ENCODE measurements at regions not wholly inside any gene's neighbourhood (a gene's known extent, or its start where the extent isn't known, plus 50 kb on each side); places are given as distances from the start of the nearest gene placed in this dataset.

GRCh38 chr2:128640166-128640844 is 321.6 kb upstream of the HS6ST1 start:
- no peak for DNase-seq
- 88 to 94% methylated on average over 2 to 4 of the region's 4 CpGs for WGBS, 2 donors
- H3K27me3 ChIP-seq, result no peaks in the 10 kb centered on the region

GRCh38 chr2:128640845-128641360 is 322.2 kb upstream of the HS6ST1 start:
- no peak overlapping the region for H3K4me3 ChIP-seq (replicated peaks in 1 of 3)
- H3K36me3 ChIP-seq, result no peaks in the 10 kb centered on the region
- WGBS, 2 donors, result 83 to 86% methylated on average over 6 of the region's 6 CpGs
- intact Hi-C loops (cut with DNase I), result no loop called here
- DNase-seq, result no peak
- no peaks in the 10 kb centered on the region for H3K4me1 ChIP-seq
- no peak overlapping the region for H3K27ac ChIP-seq
- no peak for TF ChIP-seq CTCF (IDR thresholded peaks at IDR 0.05)
- no peak for TF ChIP-seq POLR2A (IDR thresholded peaks at IDR 0.05)
- H3K27me3 ChIP-seq, result no peaks in the 10 kb centered on the region
- no peaks in the 10 kb centered on the region for H3K9me3 ChIP-seq

More at GRCh38 chr2:128640166-128640844, 321.6 kb upstream of the HS6ST1 start:
- H3K9me3 ChIP-seq, result no peaks in the 10 kb centered on the region
- H3K27ac ChIP-seq, result no peak overlapping the region
- no peak for TF ChIP-seq POLR2A (IDR thresholded peaks at IDR 0.05)
- TF ChIP-seq CTCF (IDR thresholded peaks at IDR 0.05), result no peak
- no peaks in the 10 kb centered on the region for H3K36me3 ChIP-seq
- no peak overlapping the region for H3K4me3 ChIP-seq (replicated peaks in 1 of 3)
- intact Hi-C loops (cut with DNase I), result no loop called here
- H3K4me1 ChIP-seq, result no peaks in the 10 kb centered on the region

DNA sequence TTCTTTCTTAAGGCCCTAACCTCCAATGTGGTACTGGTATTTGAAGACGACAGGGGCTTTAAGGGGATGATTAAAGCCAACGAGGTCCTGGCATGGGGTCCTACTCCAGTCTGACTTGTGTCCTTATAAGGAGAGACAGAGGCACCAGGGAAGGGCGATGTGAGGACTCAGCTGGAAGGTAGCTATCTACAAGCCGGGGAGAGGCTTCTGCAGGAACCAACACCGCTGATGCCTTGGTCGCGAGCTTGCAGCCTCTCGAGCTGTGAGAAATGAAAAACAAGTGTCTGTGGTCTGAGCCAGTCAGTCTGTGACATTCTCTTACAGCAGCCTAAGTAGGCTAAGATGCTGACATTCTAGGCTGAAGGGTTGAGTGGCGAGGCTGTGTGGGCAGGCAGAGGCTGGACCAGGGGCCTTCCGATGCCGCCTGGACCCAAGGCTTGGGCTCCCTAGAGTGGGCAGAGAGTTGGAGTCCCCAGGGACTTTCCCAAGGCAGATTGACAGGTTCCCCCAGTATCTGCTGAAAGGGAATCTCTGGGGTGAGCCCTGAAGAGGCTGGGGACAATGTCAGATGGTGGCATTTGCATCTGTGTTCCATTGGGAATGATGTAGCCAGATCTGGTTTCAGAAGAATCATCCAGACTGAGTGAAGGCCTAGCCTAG is 322.9 kb upstream of the HS6ST1 start:
- no peaks in the 10 kb centered on the region for H3K4me1 ChIP-seq
- intact Hi-C loops (cut with DNase I), result no loop called here
- no peak for TF ChIP-seq CTCF (IDR thresholded peaks at IDR 0.05)
- TF ChIP-seq POLR2A (IDR thresholded peaks at IDR 0.05), result no peak
- H3K36me3 ChIP-seq, result no peaks in the 10 kb centered on the region
- H3K9me3 ChIP-seq, result no peaks in the 10 kb centered on the region
- WGBS, 2 donors, result 81 to 90% methylated on average over 11 of the region's 11 CpGs
- DNase-seq, result no peak
- no peaks in the 10 kb centered on the region for H3K27me3 ChIP-seq
- no peak overlapping the region for H3K4me3 ChIP-seq (replicated peaks in 1 of 3)
- H3K27ac ChIP-seq, result no peak overlapping the region

GRCh38 chr2:128642316-128642715 is 323.6 kb upstream of the HS6ST1 start:
- H3K27me3 ChIP-seq, result no peaks in the 10 kb centered on the region
- WGBS, 2 donors, result 84 to 89% methylated on average over 5 of the region's 5 CpGs
- no peak overlapping the region for H3K4me3 ChIP-seq (replicated peaks in 1 of 3)
- TF ChIP-seq POLR2A (IDR thresholded peaks at IDR 0.05) (no peak), CTCF (IDR thresholded peaks at IDR 0.05) (no peak)
- H3K27ac ChIP-seq, result no peak overlapping the region
- intact Hi-C loops (cut with DNase I), result no loop called here
- H3K4me1 ChIP-seq, result no peaks in the 10 kb centered on the region
- H3K9me3 ChIP-seq, result no peaks in the 10 kb centered on the region
- no peak for DNase-seq
- H3K36me3 ChIP-seq, result no peaks in the 10 kb centered on the region

GRCh38 chr2:128642821-128643220 is 324.2 kb upstream of the HS6ST1 start:
- Histone ChIP-seq H3K36me3 (no peaks in the 10 kb centered on the region), H3K9me3 (no peaks in the 10 kb centered on the region), H3K27me3 (no peaks in the 10 kb centered on the region), H3K27ac (no peak overlapping the region), H3K4me1 (no peaks in the 10 kb centered on the region), H3K4me3 (replicated peaks in 1 of 3) (no peak overlapping the region)
- intact Hi-C loops (cut with DNase I), result no loop called here
- WGBS, 2 donors, result 69 to 75% methylated on average over 5 of the region's 5 CpGs
- no peak for DNase-seq
- no peak for TF ChIP-seq CTCF (IDR thresholded peaks at IDR 0.05)
- TF ChIP-seq POLR2A (IDR thresholded peaks at IDR 0.05), result no peak

Data from thyroid gland (tissue), 4 donors.